Activated CD8-positive, alpha-beta T cell treated with anti-CD3 and anti-CD28 coated beads for 36 hours (primary cell): ENCODE measurements at regions not wholly inside any gene's neighbourhood (a gene's known extent, or its start where the extent isn't known, plus 50 kb on each side); places are given as distances from the start of the nearest gene placed in this dataset.

Experiments
- ATAC-seq: fragments of 200-7000 bp; cut with Tn5 transposase; one replicate; pipeline ENCODE4 v1.10.0; 2021; ENCODE audit warnings: mild to moderate bottlenecking, moderate library complexity
- CTCF ChIA-PET: fragments of 350-600 bp; sonication (Branson Sonifier 250); formaldehyde crosslinking; loops from one replicate; lab custom pipeline; 2021; ENCODE audit warnings: antibody characterized with exemption; lab: Charles Lee
- POLR2A ChIA-PET: fragments of 350-600 bp; sonication (Branson Sonifier 250); formaldehyde crosslinking; loops from one replicate; lab custom pipeline; 2021; ENCODE audit warnings: antibody characterized with exemption; lab: Charles Lee
- DNase-seq: peaks from one replicate; pipeline ENCODE4 v3.0.0-alpha.2; 2020
- H3K27ac Mint-ChIP-seq: one replicate; pipeline ENCODE4 v1.8.0; 2021; ENCODE audit warnings: mild to moderate bottlenecking, mixed read lengths
- H3K27me3 Mint-ChIP-seq: one replicate; pipeline ENCODE4 v1.8.0; 2021; ENCODE audit warnings: mixed read lengths
- H3K36me3 Mint-ChIP-seq: one replicate; pipeline ENCODE4 v1.8.0; 2021; ENCODE audit warnings: low read depth, mixed read lengths
- H3K4me1 Mint-ChIP-seq: one replicate; pipeline ENCODE4 v1.8.0; 2021; ENCODE audit warnings: low read depth, mixed read lengths
- H3K4me3 Mint-ChIP-seq: one replicate; pipeline ENCODE4 v1.8.0; 2021; ENCODE audit warnings: mild to moderate bottlenecking, moderate library complexity, mixed read lengths
- H3K9me3 Mint-ChIP-seq: one replicate; pipeline ENCODE4 v1.8.0; 2021; ENCODE audit warnings: mixed read lengths
- CTCF ChIP-seq: fragments of 200-600 bp; IDR thresholded peaks from one replicate; pipeline ENCODE4 v1.8.0; 2022; ENCODE audit warnings: antibody characterized with exemption, mild to moderate bottlenecking
- intact Hi-C: fragments of 100-400 bp; cut with micrococcal nuclease; formaldehyde crosslinking; loops from one replicate; pipeline ENCODE4 v1.10.0; 2022

DNA sequence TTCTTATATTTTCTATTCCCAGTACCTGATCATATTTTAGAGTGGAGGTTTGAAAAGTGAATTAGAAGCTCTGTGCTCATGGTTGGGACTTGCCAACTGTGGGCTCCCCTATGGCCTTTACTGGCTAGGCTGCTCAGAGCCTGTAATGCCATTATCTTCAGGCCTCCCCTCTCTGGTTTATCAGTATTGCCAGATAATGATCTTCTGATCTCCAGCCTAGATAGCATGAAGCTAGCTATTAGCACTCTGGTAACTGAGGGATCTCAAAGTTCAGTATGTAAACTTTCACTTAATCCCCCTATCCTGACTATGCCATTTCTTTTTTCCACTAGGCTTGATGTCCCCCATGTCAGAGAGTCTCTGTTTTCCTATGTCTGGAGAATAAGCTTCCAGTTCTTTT lies 393.7 kb upstream of the CITED2 start:
- DNase-seq (no peak), ATAC-seq (no peak)
- no peaks in the 10 kb centered on the region for H3K27me3 Mint-ChIP-seq
- POLR2A ChIA-PET = no interaction called here
- no peak for TF ChIP-seq CTCF
- H3K4me1 Mint-ChIP-seq = peaks cover 36% of the 10 kb centered on the region
- no peak overlapping the region for H3K4me3 Mint-ChIP-seq
- no peak overlapping the region for H3K27ac Mint-ChIP-seq
- CTCF ChIA-PET = no interaction called here
- H3K36me3 Mint-ChIP-seq = no peaks in the 10 kb centered on the region
- intact Hi-C loops = no loop called here
- no peaks in the 10 kb centered on the region for H3K9me3 Mint-ChIP-seq

- DNase-seq (no peak), ATAC-seq (peak; percentile 18)
- no peaks in the 10 kb centered on the region for H3K27me3 Mint-ChIP-seq
- no peak overlapping the region for H3K27ac Mint-ChIP-seq
- no peak for TF ChIP-seq CTCF
- no peaks in the 10 kb centered on the region for H3K36me3 Mint-ChIP-seq
- ChIA-PET CTCF (no interaction called here), POLR2A (no interaction called here)
- peaks cover 40% of the 10 kb centered on the region for H3K4me1 Mint-ChIP-seq
- intact Hi-C loops = no loop called here
- H3K4me3 Mint-ChIP-seq = no peak overlapping the region
- H3K9me3 Mint-ChIP-seq = no peaks in the 10 kb centered on the region
These were observed 392.3 kb upstream of the CITED2 start for GRCh38 chr6:139766796-139767195.

- ChIA-PET CTCF (no interaction called here), POLR2A (no interaction called here)
- H3K9me3 Mint-ChIP-seq = no peaks in the 10 kb centered on the region
- H3K36me3 Mint-ChIP-seq = no peaks in the 10 kb centered on the region
- DNase-seq (no peak), ATAC-seq (no peak)
- no peak for TF ChIP-seq CTCF
- no peak overlapping the region for H3K27ac Mint-ChIP-seq
- no peaks in the 10 kb centered on the region for H3K27me3 Mint-ChIP-seq
- H3K4me3 Mint-ChIP-seq = no peak overlapping the region
- peaks cover 40% of the 10 kb centered on the region for H3K4me1 Mint-ChIP-seq
- intact Hi-C loops = no loop called here
These were observed 391.4 kb upstream of the CITED2 start for GRCh38 chr6:139765825-139766285.

DNA sequence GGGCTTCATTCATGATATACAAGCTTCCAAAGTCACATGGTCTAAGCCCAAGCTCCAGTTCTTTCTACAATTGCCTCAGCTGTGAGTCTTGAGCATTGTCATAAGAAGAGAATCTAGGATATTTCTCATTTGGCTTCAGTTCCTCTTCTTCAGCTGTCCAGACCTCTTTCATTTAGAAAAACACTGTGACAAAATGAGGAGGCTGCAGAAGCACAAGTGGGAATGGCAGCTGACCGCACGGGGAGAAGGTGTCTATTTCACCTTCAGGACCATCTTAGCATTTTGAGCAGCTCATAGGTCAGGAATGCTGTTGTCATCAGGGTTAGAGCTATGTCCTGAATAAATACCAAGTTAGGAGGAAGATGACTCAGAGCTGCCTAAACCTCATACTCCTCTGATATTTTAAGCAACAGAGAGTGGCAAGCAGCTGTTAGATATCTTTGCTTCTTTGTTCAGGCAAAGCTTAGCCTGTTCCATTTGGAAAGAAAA lies 390.1 kb upstream of the CITED2 start:
- no peak for TF ChIP-seq CTCF
- Mint-ChIP-seq H3K9me3 (no peaks in the 10 kb centered on the region), H3K4me3 (no peak overlapping the region), H3K27me3 (no peaks in the 10 kb centered on the region), H3K27ac (peak overlapping the region; percentile 73), H3K36me3 (no peaks in the 10 kb centered on the region), H3K4me1 (peaks cover 40% of the 10 kb centered on the region)
- intact Hi-C loops = no loop called here
- ChIA-PET POLR2A (no interaction called here), CTCF (no interaction called here)
- DNase-seq (peak; percentile 9), ATAC-seq (peak; percentile 86)

GRCh38 chr6:139763468-139764210 lies 389.2 kb upstream of the CITED2 start:
- ChIA-PET CTCF (no interaction called here), POLR2A (no interaction called here)
- no peaks in the 10 kb centered on the region for H3K36me3 Mint-ChIP-seq
- H3K27ac Mint-ChIP-seq = peak overlapping the region; percentile 73
- TF ChIP-seq CTCF = no peak
- H3K4me1 Mint-ChIP-seq = peaks cover 40% of the 10 kb centered on the region
- DNase-seq (no peak), ATAC-seq (no peak)
- H3K4me3 Mint-ChIP-seq = no peak overlapping the region
- no peaks in the 10 kb centered on the region for H3K9me3 Mint-ChIP-seq
- intact Hi-C loops = no loop called here
- H3K27me3 Mint-ChIP-seq = no peaks in the 10 kb centered on the region
